Muscle layer of colon (tissue), 2 donors: ENCODE measurements at regions not wholly inside any gene's neighbourhood (a gene's known extent, or its start where the extent isn't known, plus 50 kb on each side); places are given as distances from the start of the nearest gene placed in this dataset.

ENCODE experiments used
- H3K27ac ChIP-seq: one replicate; pipeline ENCODE4 v1.7.0; 2013; ENCODE audit warnings: low read depth, mild to moderate bottlenecking, low read length, moderate library complexity
- H3K27me3 ChIP-seq, 2 donors: one replicate each; pipeline ENCODE4 v1.7.0; 2013; ENCODE audit warnings: low read length in 2 of 2, mild to moderate bottlenecking in 2 of 2; ENCODE audit not compliant: insufficient read depth in 2 of 2, control insufficient read depth in 1 of 2
- H3K36me3 ChIP-seq: one replicate; pipeline ENCODE4 v1.7.0; 2013; ENCODE audit warnings: mild to moderate bottlenecking, low read length; ENCODE audit not compliant: insufficient read depth
- H3K4me1 ChIP-seq: one replicate; pipeline ENCODE4 v1.7.0; 2013; ENCODE audit warnings: mild to moderate bottlenecking, low read length; ENCODE audit not compliant: insufficient read depth
- H3K4me3 ChIP-seq, 2 donors: one replicate each; pipeline ENCODE4 v1.7.0; 2013; ENCODE audit warnings: low read length in 2 of 2, low read depth in 1 of 2, mild to moderate bottlenecking in 1 of 2, moderate library complexity in 1 of 2
- H3K9ac ChIP-seq: one replicate; pipeline ENCODE4 v1.7.0; 2013; ENCODE audit warnings: low read length
- H3K9me3 ChIP-seq: one replicate; pipeline ENCODE4 v1.7.0; 2013; ENCODE audit warnings: mild to moderate bottlenecking, low read length
- donor health status: abdominal sarcoma.
- donor health status: Adenocarcinoma of cecum.

- H3K9me3 ChIP-seq: no peaks in the 10 kb centered on the region
- H3K27ac ChIP-seq: no peak overlapping the region
- no peak overlapping the region for H3K9ac ChIP-seq
- no peaks in the 10 kb centered on the region for H3K27me3 ChIP-seq
- H3K36me3 ChIP-seq: no peaks in the 10 kb centered on the region
- H3K4me3 ChIP-seq: no peak overlapping the region
- H3K4me1 ChIP-seq: no peaks in the 10 kb centered on the region
These were observed 571.6 kb upstream of the CCDC54 start for GRCh38 chr3:106805625-106806024.

GRCh38 chr3:106806964-106807363, 570.3 kb upstream of the CCDC54 start:
- H3K9me3 ChIP-seq: no peaks in the 10 kb centered on the region
- no peaks in the 10 kb centered on the region for H3K27me3 ChIP-seq
- H3K9ac ChIP-seq: no peak overlapping the region
- H3K27ac ChIP-seq: no peak overlapping the region
- H3K4me3 ChIP-seq: no peak overlapping the region
- H3K36me3 ChIP-seq: no peaks in the 10 kb centered on the region
- no peaks in the 10 kb centered on the region for H3K4me1 ChIP-seq

- no peaks in the 10 kb centered on the region for H3K9me3 ChIP-seq
- H3K4me3 ChIP-seq: no peak overlapping the region
- H3K4me1 ChIP-seq: no peaks in the 10 kb centered on the region
- no peak overlapping the region for H3K9ac ChIP-seq
- no peak overlapping the region for H3K27ac ChIP-seq
- H3K27me3 ChIP-seq: no peaks in the 10 kb centered on the region
- H3K36me3 ChIP-seq: no peaks in the 10 kb centered on the region
These were observed 568.2 kb upstream of the CCDC54 start for GRCh38 chr3:106809041-106809440.

GRCh38 chr3:106809623-106810299, 567.5 kb upstream of the CCDC54 start:
- H3K27me3 ChIP-seq: no peaks in the 10 kb centered on the region
- H3K9ac ChIP-seq: no peak overlapping the region
- no peaks in the 10 kb centered on the region for H3K4me1 ChIP-seq
- H3K27ac ChIP-seq: no peak overlapping the region
- H3K9me3 ChIP-seq: no peaks in the 10 kb centered on the region
- H3K36me3 ChIP-seq: no peaks in the 10 kb centered on the region
- no peak overlapping the region for H3K4me3 ChIP-seq

GRCh38 chr3:106810300-106810875, 566.9 kb upstream of the CCDC54 start:
- H3K36me3 ChIP-seq: no peaks in the 10 kb centered on the region
- H3K9ac ChIP-seq: no peak overlapping the region
- H3K4me1 ChIP-seq: no peaks in the 10 kb centered on the region
- H3K27ac ChIP-seq: no peak overlapping the region
- H3K4me3 ChIP-seq: no peak overlapping the region
- H3K27me3 ChIP-seq: no peaks in the 10 kb centered on the region
- H3K9me3 ChIP-seq: no peaks in the 10 kb centered on the region

- no peaks in the 10 kb centered on the region for H3K27me3 ChIP-seq
- H3K9me3 ChIP-seq: no peaks in the 10 kb centered on the region
- H3K4me1 ChIP-seq: no peaks in the 10 kb centered on the region
- no peaks in the 10 kb centered on the region for H3K36me3 ChIP-seq
- no peak overlapping the region for H3K9ac ChIP-seq
- H3K27ac ChIP-seq: no peak overlapping the region
- no peak overlapping the region for H3K4me3 ChIP-seq
These were observed 565.9 kb upstream of the CCDC54 start for GRCh38 chr3:106811376-106811775.

GRCh38 chr3:106813742-106814141, 563.5 kb upstream of the CCDC54 start:
- Histone ChIP-seq H3K9me3 (no peaks in the 10 kb centered on the region), H3K27ac (no peak overlapping the region), H3K27me3 (no peaks in the 10 kb centered on the region), H3K4me3 (no peak overlapping the region), H3K9ac (no peak overlapping the region), H3K4me1 (no peaks in the 10 kb centered on the region), H3K36me3 (no peaks in the 10 kb centered on the region)

- no peak overlapping the region for H3K27ac ChIP-seq
- H3K36me3 ChIP-seq: no peaks in the 10 kb centered on the region
- H3K9ac ChIP-seq: no peak overlapping the region
- H3K9me3 ChIP-seq: no peaks in the 10 kb centered on the region
- H3K4me3 ChIP-seq: no peak overlapping the region
- H3K4me1 ChIP-seq: no peaks in the 10 kb centered on the region
- H3K27me3 ChIP-seq: no peaks in the 10 kb centered on the region
These were observed 563.0 kb upstream of the CCDC54 start for GRCh38 chr3:106814231-106814630.

- H3K27ac ChIP-seq: no peak overlapping the region
- no peaks in the 10 kb centered on the region for H3K4me1 ChIP-seq
- H3K4me3 ChIP-seq: no peak overlapping the region
- H3K27me3 ChIP-seq: no peaks in the 10 kb centered on the region
- no peaks in the 10 kb centered on the region for H3K36me3 ChIP-seq
- H3K9ac ChIP-seq: no peak overlapping the region
- H3K9me3 ChIP-seq: no peaks in the 10 kb centered on the region
These were observed 560.4 kb upstream of the CCDC54 start for GRCh38 chr3:106816838-106817237.

GRCh38 chr3:106817706-106818105, 559.5 kb upstream of the CCDC54 start:
- no peaks in the 10 kb centered on the region for H3K4me1 ChIP-seq
- H3K4me3 ChIP-seq: no peak overlapping the region
- no peaks in the 10 kb centered on the region for H3K36me3 ChIP-seq
- H3K27ac ChIP-seq: no peak overlapping the region
- no peaks in the 10 kb centered on the region for H3K9me3 ChIP-seq
- no peaks in the 10 kb centered on the region for H3K27me3 ChIP-seq
- no peak overlapping the region for H3K9ac ChIP-seq

GRCh38 chr3:106819440-106819839, 557.8 kb upstream of the CCDC54 start:
- Histone ChIP-seq H3K27me3 (no peaks in the 10 kb centered on the region), H3K27ac (no peak overlapping the region), H3K4me1 (no peaks in the 10 kb centered on the region), H3K9me3 (no peaks in the 10 kb centered on the region), H3K4me3 (no peak overlapping the region), H3K9ac (no peak overlapping the region), H3K36me3 (no peaks in the 10 kb centered on the region)

- Histone ChIP-seq H3K4me3 (no peak overlapping the region), H3K4me1 (peaks cover 9% of the 10 kb centered on the region), H3K9ac (no peak overlapping the region), H3K27me3 (no peaks in the 10 kb centered on the region), H3K27ac (no peak overlapping the region), H3K9me3 (no peaks in the 10 kb centered on the region), H3K36me3 (no peaks in the 10 kb centered on the region)
These were observed 556.4 kb upstream of the CCDC54 start for GRCh38 chr3:106820726-106821362.
